ENCODE measurements at regions not wholly inside any gene's neighbourhood (a gene's known extent, or its start where the extent isn't known, plus 50 kb on each side); places are given as distances from the start of the nearest gene placed in this dataset.

DNA sequence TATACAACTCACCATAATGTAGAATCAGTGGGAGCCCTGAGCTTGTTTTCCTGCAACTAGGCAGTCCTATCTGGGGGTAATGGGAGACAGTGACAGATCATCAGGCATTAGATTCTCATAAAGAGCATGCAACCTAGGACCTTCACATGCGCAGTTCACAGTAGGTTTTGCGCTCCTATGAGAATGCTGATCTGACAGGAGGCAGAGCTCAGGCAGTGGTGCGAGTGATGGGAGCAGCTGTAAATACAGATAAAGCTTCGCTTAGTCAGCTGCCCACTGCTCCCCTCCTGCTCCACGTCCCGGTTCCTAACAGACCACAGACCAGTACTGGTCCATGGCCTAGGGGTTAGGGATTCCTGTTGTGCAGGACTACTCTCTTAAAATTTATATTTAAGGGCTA lies 255.3 kb upstream of the POU3F3 start:
- Histone ChIP-seq H3K4me3 (no peak overlapping the region), H3F3A (replicated peaks; ENCODE audit: low read depth) (no peaks in the 10 kb centered on the region), H3K36me3 (ENCODE audit: insufficient read depth) (no peaks in the 10 kb centered on the region), H4K20me1 (replicated peaks; ENCODE audit: insufficient read depth) (no peaks in the 10 kb centered on the region; the same call in 1 of the 2 replicates), H3K4me2 (no peak overlapping the region), H2AFZ (no peak overlapping the region), H3K27ac (ENCODE audit: low read depth) (no peak overlapping the region), H3K79me2 (replicated peaks; ENCODE audit: insufficient read depth) (no peaks in the 10 kb centered on the region), H3K27me3 (ENCODE audit: insufficient read depth) (no peaks in the 10 kb centered on the region), H3K9me2 (ENCODE audit: insufficient read depth) (0 out of 2 replicates have a peak, but pooled peaks cover 11% of the 10 kb centered on the region), H3K4me1 (ENCODE audit: insufficient read depth) (no peaks in the 10 kb centered on the region)
- peaks cover 44% of the 10 kb centered on the region for H3K9me3 Mint-ChIP-seq
- DNase-seq (ENCODE audit: low spot score) = no peak
- TF ChIP-seq, protein P1, sequence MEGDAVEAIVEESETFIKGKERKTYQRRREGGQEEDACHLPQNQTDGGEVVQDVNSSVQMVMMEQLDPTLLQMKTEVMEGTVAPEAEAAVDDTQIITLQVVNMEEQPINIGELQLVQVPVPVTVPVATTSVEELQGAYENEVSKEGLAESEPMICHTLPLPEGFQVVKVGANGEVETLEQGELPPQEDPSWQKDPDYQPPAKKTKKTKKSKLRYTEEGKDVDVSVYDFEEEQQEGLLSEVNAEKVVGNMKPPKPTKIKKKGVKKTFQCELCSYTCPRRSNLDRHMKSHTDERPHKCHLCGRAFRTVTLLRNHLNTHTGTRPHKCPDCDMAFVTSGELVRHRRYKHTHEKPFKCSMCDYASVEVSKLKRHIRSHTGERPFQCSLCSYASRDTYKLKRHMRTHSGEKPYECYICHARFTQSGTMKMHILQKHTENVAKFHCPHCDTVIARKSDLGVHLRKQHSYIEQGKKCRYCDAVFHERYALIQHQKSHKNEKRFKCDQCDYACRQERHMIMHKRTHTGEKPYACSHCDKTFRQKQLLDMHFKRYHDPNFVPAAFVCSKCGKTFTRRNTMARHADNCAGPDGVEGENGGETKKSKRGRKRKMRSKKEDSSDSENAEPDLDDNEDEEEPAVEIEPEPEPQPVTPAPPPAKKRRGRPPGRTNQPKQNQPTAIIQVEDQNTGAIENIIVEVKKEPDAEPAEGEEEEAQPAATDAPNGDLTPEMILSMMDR (conservative IDR thresholded peaks at IDR 0.05; ENCODE audit: low read depth in 2 of 2) = no peak
- TF ChIP-seq STAT1 (IDR thresholded peaks at IDR 0.05; ENCODE audit: unreplicated experiment) (no peak), CREB1 (CRISPR knock-in tag; IDR thresholded peaks at IDR 0.05; ENCODE audit: low read depth) (no peak), NANOG (IDR thresholded peaks at IDR 0.05; ENCODE audit: borderline replicate concordance) (no peak), JUNB (IDR thresholded peaks at IDR 0.05; ENCODE audit: unreplicated experiment) (no peak), EZH2phosphoT487 (IDR thresholded peaks at IDR 0.05; ENCODE audit: unreplicated experiment) (no peak), ZNF114 (CRISPR knock-in tag; IDR thresholded peaks at IDR 0.05) (no peak), POLR2AphosphoS5 (IDR thresholded peaks at IDR 0.05; ENCODE audit: low read depth) (no peak), ZNF331 (CRISPR knock-in tag; IDR thresholded peaks at IDR 0.05; ENCODE audit: low read depth) (no peak), EZH2 (IDR thresholded peaks at IDR 0.05; ENCODE audit: low read depth, unreplicated experiment) (no peak)
- TF ChIP-seq, protein P2, sequence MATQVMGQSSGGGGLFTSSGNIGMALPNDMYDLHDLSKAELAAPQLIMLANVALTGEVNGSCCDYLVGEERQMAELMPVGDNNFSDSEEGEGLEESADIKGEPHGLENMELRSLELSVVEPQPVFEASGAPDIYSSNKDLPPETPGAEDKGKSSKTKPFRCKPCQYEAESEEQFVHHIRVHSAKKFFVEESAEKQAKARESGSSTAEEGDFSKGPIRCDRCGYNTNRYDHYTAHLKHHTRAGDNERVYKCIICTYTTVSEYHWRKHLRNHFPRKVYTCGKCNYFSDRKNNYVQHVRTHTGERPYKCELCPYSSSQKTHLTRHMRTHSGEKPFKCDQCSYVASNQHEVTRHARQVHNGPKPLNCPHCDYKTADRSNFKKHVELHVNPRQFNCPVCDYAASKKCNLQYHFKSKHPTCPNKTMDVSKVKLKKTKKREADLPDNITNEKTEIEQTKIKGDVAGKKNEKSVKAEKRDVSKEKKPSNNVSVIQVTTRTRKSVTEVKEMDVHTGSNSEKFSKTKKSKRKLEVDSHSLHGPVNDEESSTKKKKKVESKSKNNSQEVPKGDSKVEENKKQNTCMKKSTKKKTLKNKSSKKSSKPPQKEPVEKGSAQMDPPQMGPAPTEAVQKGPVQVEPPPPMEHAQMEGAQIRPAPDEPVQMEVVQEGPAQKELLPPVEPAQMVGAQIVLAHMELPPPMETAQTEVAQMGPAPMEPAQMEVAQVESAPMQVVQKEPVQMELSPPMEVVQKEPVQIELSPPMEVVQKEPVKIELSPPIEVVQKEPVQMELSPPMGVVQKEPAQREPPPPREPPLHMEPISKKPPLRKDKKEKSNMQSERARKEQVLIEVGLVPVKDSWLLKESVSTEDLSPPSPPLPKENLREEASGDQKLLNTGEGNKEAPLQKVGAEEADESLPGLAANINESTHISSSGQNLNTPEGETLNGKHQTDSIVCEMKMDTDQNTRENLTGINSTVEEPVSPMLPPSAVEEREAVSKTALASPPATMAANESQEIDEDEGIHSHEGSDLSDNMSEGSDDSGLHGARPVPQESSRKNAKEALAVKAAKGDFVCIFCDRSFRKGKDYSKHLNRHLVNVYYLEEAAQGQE (IDR thresholded peaks at IDR 0.05; ENCODE audit: unreplicated experiment) = no peak
- TF ChIP-seq, protein P3, sequence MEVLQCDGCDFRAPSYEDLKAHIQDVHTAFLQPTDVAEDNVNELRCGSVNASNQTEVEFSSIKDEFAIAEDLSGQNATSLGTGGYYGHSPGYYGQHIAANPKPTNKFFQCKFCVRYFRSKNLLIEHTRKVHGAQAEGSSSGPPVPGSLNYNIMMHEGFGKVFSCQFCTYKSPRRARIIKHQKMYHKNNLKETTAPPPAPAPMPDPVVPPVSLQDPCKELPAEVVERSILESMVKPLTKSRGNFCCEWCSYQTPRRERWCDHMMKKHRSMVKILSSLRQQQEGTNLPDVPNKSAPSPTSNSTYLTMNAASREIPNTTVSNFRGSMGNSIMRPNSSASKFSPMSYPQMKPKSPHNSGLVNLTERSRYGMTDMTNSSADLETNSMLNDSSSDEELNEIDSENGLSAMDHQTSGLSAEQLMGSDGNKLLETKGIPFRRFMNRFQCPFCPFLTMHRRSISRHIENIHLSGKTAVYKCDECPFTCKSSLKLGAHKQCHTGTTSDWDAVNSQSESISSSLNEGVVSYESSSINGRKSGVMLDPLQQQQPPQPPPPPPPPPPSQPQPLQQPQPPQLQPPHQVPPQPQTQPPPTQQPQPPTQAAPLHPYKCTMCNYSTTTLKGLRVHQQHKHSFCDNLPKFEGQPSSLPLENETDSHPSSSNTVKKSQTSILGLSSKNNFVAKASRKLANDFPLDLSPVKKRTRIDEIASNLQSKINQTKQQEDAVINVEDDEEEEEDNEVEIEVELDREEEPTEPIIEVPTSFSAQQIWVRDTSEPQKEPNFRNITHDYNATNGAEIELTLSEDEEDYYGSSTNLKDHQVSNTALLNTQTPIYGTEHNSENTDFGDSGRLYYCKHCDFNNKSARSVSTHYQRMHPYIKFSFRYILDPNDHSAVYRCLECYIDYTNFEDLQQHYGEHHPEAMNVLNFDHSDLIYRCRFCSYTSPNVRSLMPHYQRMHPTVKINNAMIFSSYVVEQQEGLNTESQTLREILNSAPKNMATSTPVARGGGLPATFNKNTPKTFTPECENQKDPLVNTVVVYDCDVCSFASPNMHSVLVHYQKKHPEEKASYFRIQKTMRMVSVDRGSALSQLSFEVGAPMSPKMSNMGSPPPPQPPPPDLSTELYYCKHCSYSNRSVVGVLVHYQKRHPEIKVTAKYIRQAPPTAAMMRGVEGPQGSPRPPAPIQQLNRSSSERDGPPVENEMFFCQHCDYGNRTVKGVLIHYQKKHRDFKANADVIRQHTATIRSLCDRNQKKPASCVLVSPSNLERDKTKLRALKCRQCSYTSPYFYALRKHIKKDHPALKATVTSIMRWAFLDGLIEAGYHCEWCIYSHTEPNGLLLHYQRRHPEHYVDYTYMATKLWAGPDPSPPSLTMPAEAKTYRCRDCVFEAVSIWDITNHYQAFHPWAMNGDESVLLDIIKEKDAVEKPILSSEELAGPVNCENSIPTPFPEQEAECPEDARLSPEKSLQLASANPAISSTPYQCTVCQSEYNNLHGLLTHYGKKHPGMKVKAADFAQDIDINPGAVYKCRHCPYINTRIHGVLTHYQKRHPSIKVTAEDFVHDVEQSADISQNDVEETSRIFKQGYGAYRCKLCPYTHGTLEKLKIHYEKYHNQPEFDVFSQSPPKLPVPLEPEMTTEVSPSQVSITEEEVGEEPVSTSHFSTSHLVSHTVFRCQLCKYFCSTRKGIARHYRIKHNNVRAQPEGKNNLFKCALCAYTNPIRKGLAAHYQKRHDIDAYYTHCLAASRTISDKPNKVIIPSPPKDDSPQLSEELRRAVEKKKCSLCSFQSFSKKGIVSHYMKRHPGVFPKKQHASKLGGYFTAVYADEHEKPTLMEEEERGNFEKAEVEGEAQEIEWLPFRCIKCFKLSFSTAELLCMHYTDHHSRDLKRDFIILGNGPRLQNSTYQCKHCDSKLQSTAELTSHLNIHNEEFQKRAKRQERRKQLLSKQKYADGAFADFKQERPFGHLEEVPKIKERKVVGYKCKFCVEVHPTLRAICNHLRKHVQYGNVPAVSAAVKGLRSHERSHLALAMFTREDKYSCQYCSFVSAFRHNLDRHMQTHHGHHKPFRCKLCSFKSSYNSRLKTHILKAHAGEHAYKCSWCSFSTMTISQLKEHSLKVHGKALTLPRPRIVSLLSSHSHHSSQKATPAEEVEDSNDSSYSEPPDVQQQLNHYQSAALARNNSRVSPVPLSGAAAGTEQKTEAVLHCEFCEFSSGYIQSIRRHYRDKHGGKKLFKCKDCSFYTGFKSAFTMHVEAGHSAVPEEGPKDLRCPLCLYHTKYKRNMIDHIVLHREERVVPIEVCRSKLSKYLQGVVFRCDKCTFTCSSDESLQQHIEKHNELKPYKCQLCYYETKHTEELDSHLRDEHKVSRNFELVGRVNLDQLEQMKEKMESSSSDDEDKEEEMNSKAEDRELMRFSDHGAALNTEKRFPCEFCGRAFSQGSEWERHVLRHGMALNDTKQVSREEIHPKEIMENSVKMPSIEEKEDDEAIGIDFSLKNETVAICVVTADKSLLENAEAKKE (CRISPR knock-in tag; IDR thresholded peaks at IDR 0.05) = no peak
- TF ChIP-seq, protein P4, sequence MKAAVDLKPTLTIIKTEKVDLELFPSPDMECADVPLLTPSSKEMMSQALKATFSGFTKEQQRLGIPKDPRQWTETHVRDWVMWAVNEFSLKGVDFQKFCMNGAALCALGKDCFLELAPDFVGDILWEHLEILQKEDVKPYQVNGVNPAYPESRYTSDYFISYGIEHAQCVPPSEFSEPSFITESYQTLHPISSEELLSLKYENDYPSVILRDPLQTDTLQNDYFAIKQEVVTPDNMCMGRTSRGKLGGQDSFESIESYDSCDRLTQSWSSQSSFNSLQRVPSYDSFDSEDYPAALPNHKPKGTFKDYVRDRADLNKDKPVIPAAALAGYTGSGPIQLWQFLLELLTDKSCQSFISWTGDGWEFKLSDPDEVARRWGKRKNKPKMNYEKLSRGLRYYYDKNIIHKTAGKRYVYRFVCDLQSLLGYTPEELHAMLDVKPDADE (IDR thresholded peaks at IDR 0.05) = no peak
- no peak overlapping the region for H3K27ac Mint-ChIP-seq
- no peak overlapping the region for H3K4me3 Mint-ChIP-seq
- H3K4me1 Mint-ChIP-seq = 0 out of 3 replicates have a peak, but pooled peaks cover 2% of the 10 kb centered on the region
- peaks cover 10% of the 10 kb centered on the region; the same call in 2 of the 3 replicates for H3K36me3 Mint-ChIP-seq (ENCODE audit: low read depth)
- H3K27me3 Mint-ChIP-seq (ENCODE audit: insufficient read depth, low read depth, poor library complexity) = peaks cover 1% of the 10 kb centered on the region
- no peak for ATAC-seq
